GDM1 (cell line): ENCODE measurements at regions not wholly inside any gene's neighbourhood (a gene's known extent, or its start where the extent isn't known, plus 50 kb on each side); places are given as distances from the start of the nearest gene placed in this dataset.
"Not testable (repeated sequence)": the region's sequence is repeated elsewhere in the genome, so short reads cannot be mapped to it uniquely, and the experiment has no call there.

Source experiments
- DNase-seq: peaks from one replicate; lab custom pipeline; 2025; lab: John Stamatoyannopoulos, UW

- no peak for DNase-seq
Observed at GRCh38 chr12:28776220-28776619, 372.9 kb upstream of the FAR2 start.

DNA sequence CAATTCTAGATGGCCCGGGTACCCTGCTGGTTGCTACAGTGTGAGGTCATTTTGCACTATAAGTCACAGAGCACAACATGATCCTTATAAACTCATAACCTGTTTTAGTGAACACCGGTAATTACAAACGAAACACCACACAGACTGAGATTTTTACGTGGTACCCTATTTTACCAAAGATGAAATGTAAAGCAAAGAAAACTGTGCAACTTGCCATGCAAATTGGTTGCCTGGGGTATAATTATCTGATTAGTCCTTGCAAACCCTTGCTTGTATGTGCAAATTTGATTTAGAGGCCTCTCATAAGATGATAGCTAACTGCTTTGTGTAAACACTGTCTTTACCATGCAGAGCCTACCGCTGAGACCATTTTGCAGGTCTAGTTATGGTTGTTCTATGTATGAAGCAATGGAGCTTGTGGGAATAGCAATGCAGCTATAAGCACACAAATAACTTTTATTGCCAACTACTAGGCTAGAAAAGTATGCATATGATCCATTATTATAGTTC, 372.1 kb upstream of the FAR2 start:
- DNase-seq, result no peak

GRCh38 chr12:28777603-28778365, 371.3 kb upstream of the FAR2 start:
- DNase-seq, result no peak

- DNase-seq, result no peak
Observed at GRCh38 chr12:28780096-28780495, 369.0 kb upstream of the FAR2 start.

DNA sequence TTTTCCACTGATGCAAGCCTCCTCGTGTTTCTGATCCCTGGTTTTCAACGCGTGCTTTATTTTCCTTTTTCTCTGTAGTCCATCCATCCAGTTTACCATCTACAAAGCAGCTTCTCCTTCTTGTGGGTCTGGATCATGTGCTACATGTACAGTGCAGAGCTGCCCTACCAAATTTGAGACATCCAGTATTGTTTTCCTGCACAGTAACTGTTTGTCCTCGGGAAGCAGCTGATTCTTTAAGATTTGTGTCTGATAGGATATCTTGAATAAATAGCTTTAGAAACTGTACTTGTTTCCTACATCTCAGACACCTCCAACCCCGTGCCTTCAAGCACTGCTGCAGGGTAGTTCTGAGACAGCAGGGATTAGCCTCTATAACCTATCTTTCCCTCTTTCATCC, 368.1 kb upstream of the FAR2 start:
- no peak for DNase-seq

- no peak for DNase-seq
Observed at GRCh38 chr12:28781671-28782652, 367.1 kb upstream of the FAR2 start.

DNA sequence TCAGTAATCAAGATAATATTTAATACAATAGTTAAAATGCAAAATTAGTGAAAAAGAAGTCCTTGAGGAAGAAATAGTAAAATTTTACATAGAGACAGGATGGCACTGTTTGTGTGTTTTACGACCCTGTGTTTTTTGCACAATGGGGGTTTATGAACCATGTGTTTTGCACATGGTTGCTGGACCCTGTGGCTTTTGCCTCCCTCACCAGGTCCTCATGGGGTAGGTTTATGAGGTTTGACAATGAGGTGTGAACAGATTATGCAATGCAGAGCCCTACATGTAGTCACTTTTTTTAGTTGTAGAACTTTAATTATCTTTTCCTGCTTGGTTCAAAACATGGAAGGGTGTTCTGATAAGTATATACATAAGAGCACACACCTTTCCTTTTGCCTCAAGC, 366.3 kb upstream of the FAR2 start:
- no peak for DNase-seq

DNA sequence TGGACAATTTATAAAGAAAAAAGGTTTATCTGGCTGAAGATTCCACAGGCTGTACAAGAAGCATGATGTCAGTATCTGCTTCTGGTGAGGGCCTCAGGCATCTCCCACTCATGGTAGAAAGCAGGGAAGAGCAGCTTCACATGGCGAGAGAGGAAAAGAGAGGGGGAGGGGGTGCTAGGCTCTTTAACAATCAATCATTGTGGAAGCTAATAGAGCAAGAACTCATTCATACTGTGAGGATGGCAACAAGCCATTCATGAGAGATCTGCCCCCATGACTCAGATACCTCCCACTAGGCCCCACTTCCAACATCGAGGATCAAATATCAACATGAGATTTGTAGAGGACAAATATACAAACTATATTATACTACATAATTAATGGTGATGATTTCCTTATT, 361.9 kb upstream of the FAR2 start:
- DNase-seq, result no peak

- not testable (repeated sequence) for DNase-seq
Observed at GRCh38 chr12:28788256-28788655, 360.8 kb upstream of the FAR2 start.

DNA sequence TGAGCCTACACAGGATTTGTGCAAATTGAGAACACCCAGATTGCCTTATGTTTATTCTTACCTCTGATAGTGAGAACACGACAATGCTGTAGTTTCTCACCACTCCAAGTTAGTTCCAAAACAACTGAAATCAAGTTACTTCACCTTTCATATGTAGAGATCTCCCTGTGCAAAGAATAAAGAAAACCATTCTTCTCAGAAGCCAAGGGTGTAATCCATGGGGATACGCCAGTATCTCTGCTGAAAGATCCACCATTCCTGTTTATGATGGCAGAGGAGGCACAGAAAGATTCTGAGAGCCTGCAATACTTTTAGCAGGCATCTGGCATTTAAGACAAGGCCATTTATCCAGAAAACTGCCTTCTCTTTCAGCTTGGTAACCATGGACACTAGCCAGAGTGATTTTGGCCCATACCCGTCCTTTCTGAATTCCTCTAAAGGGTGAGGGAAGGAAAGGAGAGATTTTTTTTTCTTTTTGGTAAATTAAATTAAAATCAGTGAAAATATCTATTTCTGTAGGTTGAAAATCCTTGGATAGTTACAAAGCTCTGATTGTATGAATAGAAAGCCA, 355.4 kb upstream of the FAR2 start:
- no peak for DNase-seq

- DNase-seq, result no peak
Observed at GRCh38 chr12:28794211-28794610, 354.9 kb upstream of the FAR2 start.

DNA sequence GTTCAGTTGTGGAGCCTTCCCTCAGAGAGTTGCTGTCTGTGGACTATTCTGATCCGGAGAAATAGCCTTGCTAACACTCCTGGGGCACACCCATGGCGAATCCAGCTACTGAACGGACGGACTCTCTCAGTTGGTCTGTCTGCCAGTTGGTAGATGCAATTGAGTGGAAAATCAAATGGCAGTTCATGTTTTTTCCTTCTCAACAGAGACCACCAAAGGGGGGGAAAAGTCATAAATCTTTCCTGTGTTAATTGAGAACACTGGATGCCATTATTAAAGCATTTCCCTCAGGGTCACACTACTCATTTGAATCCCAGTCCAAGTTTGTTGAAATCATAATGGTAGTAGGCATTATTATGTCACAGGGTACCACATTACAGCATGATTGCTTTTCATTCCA, 354.3 kb upstream of the FAR2 start:
- DNase-seq, result no peak

- no peak for DNase-seq
Observed at GRCh38 chr12:28795311-28795710, 353.8 kb upstream of the FAR2 start.

DNA sequence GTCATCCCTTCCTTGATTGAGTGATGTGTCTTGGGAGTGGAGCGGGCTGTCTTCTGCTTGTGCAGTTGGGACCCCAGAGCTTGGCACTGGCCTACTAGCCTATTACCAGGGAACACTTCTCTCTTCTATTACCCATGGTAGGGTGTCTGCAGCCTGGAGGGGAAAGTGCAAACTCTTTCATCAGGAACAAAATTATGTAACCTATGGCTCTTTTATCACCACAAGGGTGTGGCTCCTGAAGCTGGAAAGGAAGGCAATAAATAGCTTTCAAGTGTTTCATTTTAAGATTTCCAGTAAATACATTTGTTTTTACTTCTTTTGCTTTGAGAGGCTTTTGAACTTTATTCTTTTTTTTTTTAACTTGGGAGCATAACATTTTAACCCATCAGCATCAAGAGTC, 349.7 kb upstream of the FAR2 start:
- no peak for DNase-seq

DNA sequence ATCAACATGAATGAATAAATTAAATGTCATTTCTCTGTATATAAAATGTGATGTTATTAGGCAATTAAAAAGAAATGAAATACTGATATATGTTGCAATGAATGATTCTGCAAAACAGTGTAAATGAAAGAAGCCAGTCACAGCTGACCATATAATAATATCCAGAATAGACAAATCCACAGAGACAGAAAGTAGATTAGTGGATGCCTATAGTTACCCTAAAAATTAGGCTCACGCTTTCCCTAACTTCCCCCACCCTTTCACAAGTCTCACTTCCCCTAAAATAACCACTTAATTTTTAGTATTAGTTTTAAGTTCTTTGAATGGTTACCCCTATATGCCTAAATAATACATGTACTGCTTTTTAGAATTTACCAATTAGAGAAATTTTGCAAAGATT, 348.9 kb upstream of the FAR2 start:
- no peak for DNase-seq

DNA sequence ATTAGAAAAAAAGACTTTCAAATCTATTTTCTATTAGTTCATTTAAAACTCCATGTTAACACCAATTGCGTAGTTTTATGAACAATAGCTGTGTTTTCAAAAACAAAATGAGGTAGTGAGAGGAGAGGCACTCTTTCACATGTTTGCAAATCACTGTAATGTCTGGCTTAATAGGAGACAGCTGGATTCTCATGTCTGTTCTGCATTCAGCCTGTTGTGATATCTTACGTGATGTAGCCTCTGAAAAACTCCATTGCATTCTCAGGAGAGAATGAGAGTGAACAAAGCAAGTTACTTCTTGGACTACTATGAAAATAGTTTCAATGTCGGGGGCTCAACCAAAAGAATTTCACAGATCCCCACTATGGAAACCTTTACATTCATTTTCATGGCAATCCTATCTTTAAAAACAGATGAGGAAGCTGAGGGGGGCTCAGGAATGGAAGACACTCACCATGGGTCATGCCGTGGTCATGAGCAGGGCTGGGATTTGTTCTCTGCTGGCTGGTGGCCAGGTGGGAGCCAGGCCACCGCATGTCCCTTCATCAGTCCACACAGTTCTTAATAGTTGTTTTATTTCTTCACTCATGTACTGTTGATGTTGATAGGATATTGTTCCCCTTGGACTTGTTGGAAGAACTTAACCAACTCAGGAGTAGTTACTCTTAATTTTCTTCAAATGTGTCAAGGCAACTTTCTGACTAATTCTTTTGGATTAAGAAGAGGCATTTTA, 346.2 kb upstream of the FAR2 start:
- no peak for DNase-seq

- DNase-seq, result no peak
Observed at GRCh38 chr12:28807535-28807934, 341.5 kb upstream of the FAR2 start.

DNA sequence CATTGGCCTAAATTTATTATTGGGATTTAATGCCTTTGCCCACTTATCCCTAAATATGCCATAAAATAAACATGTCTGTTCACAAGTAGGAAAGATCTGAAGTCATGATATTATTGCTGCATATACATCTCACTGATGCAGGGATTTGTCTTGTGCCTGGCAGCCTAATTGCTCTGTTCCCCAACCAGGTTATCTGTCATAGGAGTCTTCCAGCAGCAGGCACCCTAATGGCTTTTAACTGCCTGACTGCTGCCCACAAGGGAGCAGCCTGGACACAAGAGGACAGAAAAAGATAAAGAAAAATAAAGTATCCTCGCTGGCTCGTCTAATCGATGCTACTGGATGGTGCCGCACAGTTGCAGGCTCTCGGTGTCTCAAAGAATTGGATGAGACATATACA, 337.6 kb upstream of the FAR2 start:
- DNase-seq, result no peak

- no peak for DNase-seq
Observed at GRCh38 chr12:28814246-28814645, 334.8 kb upstream of the FAR2 start.

DNA sequence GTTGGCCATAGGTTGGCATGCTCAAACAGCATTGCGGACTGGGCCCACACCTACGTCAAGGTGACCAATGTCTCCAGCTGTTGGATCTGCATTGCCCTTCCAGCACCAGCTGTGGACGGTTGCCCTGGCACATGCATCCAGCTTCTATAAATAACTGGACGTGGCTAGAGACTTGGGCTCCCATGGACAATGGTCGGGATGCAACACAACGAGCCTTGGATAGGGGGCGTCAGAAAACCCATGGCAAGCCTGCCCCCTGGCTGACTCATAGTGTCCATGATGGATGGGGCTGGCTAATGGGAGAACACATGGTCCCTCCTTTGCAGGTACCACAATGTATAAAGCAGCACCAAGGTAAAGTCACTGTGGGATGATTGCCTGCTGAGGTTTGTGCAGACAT, 331.6 kb upstream of the FAR2 start:
- DNase-seq, result no peak

- no peak for DNase-seq
Observed at GRCh38 chr12:28824193-28824846, 324.8 kb upstream of the FAR2 start.
